ENCODE measurements at regions not wholly inside any gene's neighbourhood (a gene's known extent, or its start where the extent isn't known, plus 50 kb on each side); places are given as distances from the start of the nearest gene placed in this dataset.

GRCh38 chr19:29370276-29370675, 155.5 kb upstream of the VSTM2B start:
- in situ Hi-C loops (cut with MboI; ENCODE audit: low pct_unique_long_range_greater_than_20kb in 2 of 9, low sequenced_read_pairs in 9 of 9, unreplicated experiment in 9 of 9) = no loop called here
- no peak for ATAC-seq (replicated peaks in 6 of 8)
- Histone ChIP-seq H3K27ac (no peak overlapping the region), H3K4me3 (no peak overlapping the region), H3K4me1 (replicated peaks in 1 of 2) (peaks cover 3 to 5% of the 10 kb centered on the region in 2 donors)
- WGBS, 10 experiments = 71 to 100% (median 94%) methylated on average over 1 to 9 of the region's 9 CpGs; no CpG with 5 or more reads in 4 of the 10 experiments

- peak in 2 of 8 experiments; percentile 95 to 96 for ATAC-seq (replicated peaks in 6 of 8)
- in situ Hi-C loops (cut with MboI; ENCODE audit: low pct_unique_long_range_greater_than_20kb in 2 of 9, low sequenced_read_pairs in 9 of 9, unreplicated experiment in 9 of 9) = no loop called here
- no peak overlapping the region for H3K27ac ChIP-seq
- H3K4me3 ChIP-seq = no peak overlapping the region
- 0 to 90% (median 30%) methylated on average over 1 to 4 of the region's 7 CpGs; no CpG with 5 or more reads in 4 of the 10 experiments for WGBS, 10 experiments
- H3K4me1 ChIP-seq (replicated peaks in 1 of 2) = peaks cover 10 to 17% of the 10 kb centered on the region in 2 donors
Observed at GRCh38 chr19:29371251-29372090, 154.3 kb upstream of the VSTM2B start.

DNA sequence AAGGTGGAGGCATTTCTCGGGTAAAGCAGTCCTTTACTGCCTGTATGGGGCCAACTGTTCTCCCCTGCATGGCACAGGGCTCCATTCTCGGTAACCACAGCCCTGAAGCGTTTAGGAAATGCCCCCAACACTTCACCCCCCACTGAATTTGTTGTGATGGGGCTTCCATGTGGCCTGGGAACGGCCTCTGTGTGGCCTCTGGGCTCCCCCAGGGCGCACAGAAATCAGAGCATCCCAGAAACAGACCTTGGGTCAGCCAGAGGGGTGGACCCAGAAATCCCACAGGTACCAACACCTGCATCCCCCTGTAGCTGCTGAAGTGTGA, 153.7 kb upstream of the VSTM2B start:
- peaks cover 10 to 18% of the 10 kb centered on the region in 2 donors for H3K4me1 ChIP-seq (replicated peaks in 1 of 2)
- 7 to 95% (median 80%) methylated on average over 1 to 3 of the region's 5 CpGs; no CpG with 5 or more reads in 5 of the 10 experiments for WGBS, 10 experiments
- H3K27ac ChIP-seq = no peak overlapping the region
- in situ Hi-C loops (cut with MboI; ENCODE audit: low pct_unique_long_range_greater_than_20kb in 2 of 9, low sequenced_read_pairs in 9 of 9, unreplicated experiment in 9 of 9) = no loop called here
- no peak overlapping the region for H3K4me3 ChIP-seq
- ATAC-seq (replicated peaks in 6 of 8) = no peak

DNA sequence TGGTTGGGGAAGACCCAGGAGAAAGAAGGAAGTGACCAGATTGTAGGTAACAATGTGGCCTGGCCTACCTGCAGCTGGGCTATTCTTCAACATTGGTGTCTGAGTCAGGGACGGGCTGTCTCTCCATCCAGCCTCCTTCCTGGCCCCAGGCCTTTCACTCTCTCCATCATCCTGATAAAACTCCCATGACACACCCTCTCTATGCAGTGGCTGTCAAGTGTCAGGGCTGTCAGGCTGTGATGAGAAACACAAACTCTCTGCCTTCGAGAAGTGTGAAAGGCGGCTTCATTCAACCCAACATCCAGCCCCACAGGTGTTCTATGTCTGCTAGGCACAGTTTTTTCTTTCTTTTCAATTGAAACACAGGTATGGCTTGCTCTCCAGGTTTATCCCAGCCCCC, 153.3 kb upstream of the VSTM2B start:
- Histone ChIP-seq H3K4me1 (replicated peaks in 1 of 2) (peaks cover 10 to 16% of the 10 kb centered on the region in 2 donors), H3K27ac (no peak overlapping the region), H3K4me3 (no peak overlapping the region)
- ATAC-seq (replicated peaks in 6 of 8) = peak in 1 of 8 experiments; percentile 6
- in situ Hi-C loops (cut with MboI; ENCODE audit: low pct_unique_long_range_greater_than_20kb in 2 of 9, low sequenced_read_pairs in 9 of 9, unreplicated experiment in 9 of 9) = no loop called here
- WGBS, 10 experiments = 0 to 75% (median 20%) methylated on average over 1 to 2 of the region's 3 CpGs; no CpG with 5 or more reads in 7 of the 10 experiments

GRCh38 chr19:29372921-29373797, 152.6 kb upstream of the VSTM2B start:
- 0 to 100% (median 82%) methylated on average over 1 to 7 of the region's 12 CpGs for WGBS, 10 experiments
- ATAC-seq (replicated peaks in 6 of 8) = no peak
- Histone ChIP-seq H3K27ac (no peak overlapping the region), H3K4me3 (no peak overlapping the region), H3K4me1 (replicated peaks in 1 of 2) (peaks cover 9 to 17% of the 10 kb centered on the region in 2 donors)
- in situ Hi-C loops (cut with MboI; ENCODE audit: low pct_unique_long_range_greater_than_20kb in 2 of 9, low sequenced_read_pairs in 9 of 9, unreplicated experiment in 9 of 9) = no loop called here

DNA sequence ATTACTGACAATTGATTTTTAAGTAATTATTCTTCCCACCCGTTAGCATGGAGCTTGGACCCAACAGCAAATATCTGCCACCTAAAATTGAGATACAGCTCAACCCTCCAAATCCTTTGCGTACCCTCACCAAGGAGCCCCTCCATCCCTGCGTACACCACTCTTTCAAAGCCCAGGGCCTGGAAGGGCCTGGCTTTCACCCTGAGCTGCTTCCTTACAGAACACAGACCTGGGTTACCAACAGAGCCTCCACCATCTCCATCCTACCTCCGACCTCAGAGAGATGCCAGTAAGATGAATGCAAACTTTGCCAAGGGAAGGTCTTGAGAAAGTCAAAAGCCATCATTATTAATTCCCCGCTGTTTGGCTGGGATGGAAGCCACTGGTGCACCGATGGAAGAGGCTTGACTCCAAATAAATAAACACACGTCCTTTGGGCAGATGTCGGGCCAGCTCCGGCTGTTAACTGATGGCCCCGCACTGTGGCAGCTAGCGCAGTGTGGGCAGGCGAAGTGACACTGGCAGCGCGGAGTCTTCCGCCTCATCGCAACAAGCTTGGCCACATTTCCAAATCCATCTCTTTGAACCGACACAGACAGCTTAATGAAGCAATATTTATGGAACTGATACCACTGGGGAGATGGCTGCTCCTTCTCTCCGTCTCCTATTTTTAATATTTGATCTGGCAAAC, 150.2 kb upstream of the VSTM2B start:
- ATAC-seq (replicated peaks in 6 of 8) = peak in 1 of 8 experiments; percentile 54
- Histone ChIP-seq H3K27ac (no peak overlapping the region), H3K4me1 (replicated peaks in 1 of 2) (peaks cover 16 to 38% of the 10 kb centered on the region in 2 donors), H3K4me3 (no peak overlapping the region)
- in situ Hi-C loops (cut with MboI; ENCODE audit: low pct_unique_long_range_greater_than_20kb in 2 of 9, low sequenced_read_pairs in 9 of 9, unreplicated experiment in 9 of 9) = no loop called here
- 33 to 91% (median 77%) methylated on average over 1 to 13 of the region's 18 CpGs; no CpG with 5 or more reads in 2 of the 10 experiments for WGBS, 10 experiments

GRCh38 chr19:29376855-29377354, 148.9 kb upstream of the VSTM2B start:
- no peak for ATAC-seq (replicated peaks in 6 of 8)
- no peak overlapping the region for H3K4me3 ChIP-seq
- H3K27ac ChIP-seq = no peak overlapping the region
- in situ Hi-C loops (cut with MboI; ENCODE audit: low pct_unique_long_range_greater_than_20kb in 2 of 9, low sequenced_read_pairs in 9 of 9, unreplicated experiment in 9 of 9) = no loop called here
- H3K4me1 ChIP-seq (replicated peaks in 1 of 2) = peaks cover 24 to 41% of the 10 kb centered on the region in 2 donors
- WGBS, 10 experiments = 0 to 92% (median 38%) methylated on average over 1 to 4 of the region's 5 CpGs; no CpG with 5 or more reads in 2 of the 10 experiments

DNA sequence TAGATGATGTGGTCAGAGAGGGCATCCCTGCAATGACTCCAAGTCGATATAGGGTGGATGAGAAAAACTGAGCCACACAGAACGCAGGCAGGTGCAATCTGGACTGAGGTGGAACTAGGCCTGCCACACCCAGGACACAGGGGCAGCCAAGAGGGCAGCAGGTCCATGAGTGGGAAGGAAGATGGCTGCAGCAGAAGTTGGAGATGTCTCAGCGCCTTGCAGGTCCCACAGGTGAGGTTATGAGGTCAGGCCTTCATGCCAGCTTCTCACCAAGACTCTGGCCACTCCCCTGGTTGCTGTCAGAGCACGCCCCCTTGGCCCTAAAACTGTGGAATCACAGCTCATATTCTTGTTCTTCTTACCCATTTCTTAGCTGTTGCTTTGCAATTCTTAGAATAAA, 147.7 kb upstream of the VSTM2B start:
- Histone ChIP-seq H3K27ac (no peak overlapping the region), H3K4me3 (no peak overlapping the region), H3K4me1 (replicated peaks in 1 of 2) (peaks cover 36 to 54% of the 10 kb centered on the region in 2 donors)
- in situ Hi-C loops (cut with MboI; ENCODE audit: low pct_unique_long_range_greater_than_20kb in 2 of 9, low sequenced_read_pairs in 9 of 9, unreplicated experiment in 9 of 9) = no loop called here
- 0 to 100% (median 35%) methylated on average over 1 to 3 of the region's 4 CpGs; no CpG with 5 or more reads in 4 of the 10 experiments for WGBS, 10 experiments
- no peak for ATAC-seq (replicated peaks in 6 of 8)

DNA sequence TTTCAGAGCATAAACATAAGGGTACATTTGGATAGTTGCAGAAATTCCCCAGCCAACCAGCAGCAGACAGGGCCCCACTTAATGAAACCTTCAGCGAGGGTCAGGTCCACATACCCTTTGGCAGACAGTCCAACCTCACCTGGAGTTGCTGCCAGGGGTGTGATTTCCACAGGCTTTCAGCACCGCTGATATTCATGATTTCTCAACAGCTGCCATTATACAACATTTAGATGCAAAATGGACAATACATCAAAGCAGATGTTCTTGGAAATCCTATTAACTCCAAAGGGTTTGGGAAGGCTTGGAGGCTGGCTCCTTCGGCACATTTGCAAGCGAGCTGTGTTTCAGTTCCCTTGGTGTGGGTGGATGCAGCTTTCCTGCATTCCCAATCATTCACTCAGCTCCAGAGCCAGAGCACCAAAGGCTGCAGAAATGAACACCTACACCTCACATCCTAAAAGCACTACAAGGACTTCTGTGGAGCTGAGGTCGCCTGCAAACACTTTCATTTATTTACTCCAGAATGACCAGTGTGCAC, 147.2 kb upstream of the VSTM2B start:
- Histone ChIP-seq H3K4me3 (no peak overlapping the region), H3K4me1 (replicated peaks in 1 of 2) (peaks cover 41 to 58% of the 10 kb centered on the region in 2 donors), H3K27ac (no peak overlapping the region)
- in situ Hi-C loops (cut with MboI; ENCODE audit: low pct_unique_long_range_greater_than_20kb in 2 of 9, low sequenced_read_pairs in 9 of 9, unreplicated experiment in 9 of 9) = no loop called here
- 0 to 56% (median 20%) methylated on average over 1 to 4 of the region's 5 CpGs; no CpG with 5 or more reads in 7 of the 10 experiments for WGBS, 10 experiments
- peak in 3 of 8 experiments; percentile 33 to 56 (median 36) for ATAC-seq (replicated peaks in 6 of 8)

DNA sequence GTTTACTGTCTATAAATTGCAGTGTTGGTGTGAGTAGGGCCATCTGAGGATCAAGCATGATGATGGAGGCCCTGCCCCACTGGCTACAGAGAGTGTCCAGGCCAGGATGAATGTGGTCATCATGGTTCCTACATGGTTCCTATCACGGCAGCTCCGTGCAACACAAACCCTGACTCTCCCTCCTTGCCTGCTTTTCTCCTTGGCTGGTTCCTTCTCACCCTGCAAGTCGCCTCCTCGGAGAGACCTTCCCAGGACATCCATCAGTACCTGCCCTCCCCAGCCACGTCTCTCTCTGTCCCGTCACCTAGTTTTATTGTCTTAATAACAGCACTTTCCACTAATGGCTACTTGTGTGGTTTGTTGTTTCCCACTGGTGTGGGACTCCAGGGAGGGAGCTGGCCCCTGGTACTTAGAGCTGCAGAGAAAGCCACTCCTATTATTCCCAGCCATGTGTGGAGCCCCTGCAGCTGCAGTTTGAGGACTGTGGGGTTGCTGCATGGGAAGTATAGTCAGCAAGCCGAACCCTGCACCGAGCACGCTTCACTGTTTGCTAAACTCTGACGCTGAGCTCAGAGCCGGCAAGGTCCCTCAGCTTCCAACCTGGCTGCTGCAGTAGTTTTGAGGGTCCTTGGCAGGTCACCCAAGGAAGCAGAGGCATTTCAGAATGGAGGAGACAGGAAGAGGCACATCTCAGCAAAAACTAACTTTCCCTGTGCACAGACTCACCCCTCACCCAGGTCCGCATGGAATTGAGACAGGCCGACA, 146.4 kb upstream of the VSTM2B start:
- WGBS, 10 experiments = 0 to 80% (median 68%) methylated on average over 1 to 8 of the region's 13 CpGs; no CpG with 5 or more reads in 2 of the 10 experiments
- no peak overlapping the region for H3K27ac ChIP-seq
- in situ Hi-C loops (cut with MboI; ENCODE audit: low pct_unique_long_range_greater_than_20kb in 2 of 9, low sequenced_read_pairs in 9 of 9, unreplicated experiment in 9 of 9) = no loop called here

DNA sequence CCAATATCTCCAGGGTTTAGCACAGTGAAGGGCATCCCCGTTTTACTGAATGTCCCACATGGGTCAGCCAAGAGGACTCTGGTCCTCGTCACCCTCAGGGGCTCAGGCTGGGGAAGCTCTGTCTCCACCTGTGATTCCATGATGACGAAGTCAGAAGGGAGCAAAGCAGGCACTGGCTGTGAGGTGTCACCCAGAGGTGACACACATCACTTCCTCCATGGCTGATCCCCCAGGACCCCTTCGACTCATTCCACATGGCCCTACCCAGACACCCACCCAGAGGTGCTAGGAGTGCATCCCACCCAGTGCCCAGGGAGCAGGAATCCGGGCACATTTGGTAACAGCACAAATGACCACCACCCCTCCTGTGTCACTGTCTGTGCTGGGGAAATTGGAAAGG, 145.2 kb upstream of the VSTM2B start:
- H3K4me3 ChIP-seq = no peak overlapping the region
- peaks cover 54 to 60% of the 10 kb centered on the region in 2 donors for H3K4me1 ChIP-seq (replicated peaks in 1 of 2)
- H3K27ac ChIP-seq = no peak overlapping the region
- WGBS, 10 experiments = 0 to 100% (median 80%) methylated on average over 1 to 3 of the region's 5 CpGs; no CpG with 5 or more reads in 3 of the 10 experiments
- no peak for ATAC-seq (replicated peaks in 6 of 8)
- in situ Hi-C loops (cut with MboI; ENCODE audit: low pct_unique_long_range_greater_than_20kb in 2 of 9, low sequenced_read_pairs in 9 of 9, unreplicated experiment in 9 of 9) = no loop called here

More for the DNA sequence above, 146.4 kb upstream of the VSTM2B start:
- no peak for ATAC-seq (replicated peaks in 6 of 8)
- H3K4me3 ChIP-seq = no peak overlapping the region
- H3K4me1 ChIP-seq (replicated peaks in 1 of 2) = peaks cover 49 to 63% of the 10 kb centered on the region in 2 donors

Measured in motor neuron (in vitro differentiated cells).